ENCODE measurements at regions not wholly inside any gene's neighbourhood (a gene's known extent, or its start where the extent isn't known, plus 50 kb on each side); places are given as distances from the start of the nearest gene placed in this dataset.

DNA sequence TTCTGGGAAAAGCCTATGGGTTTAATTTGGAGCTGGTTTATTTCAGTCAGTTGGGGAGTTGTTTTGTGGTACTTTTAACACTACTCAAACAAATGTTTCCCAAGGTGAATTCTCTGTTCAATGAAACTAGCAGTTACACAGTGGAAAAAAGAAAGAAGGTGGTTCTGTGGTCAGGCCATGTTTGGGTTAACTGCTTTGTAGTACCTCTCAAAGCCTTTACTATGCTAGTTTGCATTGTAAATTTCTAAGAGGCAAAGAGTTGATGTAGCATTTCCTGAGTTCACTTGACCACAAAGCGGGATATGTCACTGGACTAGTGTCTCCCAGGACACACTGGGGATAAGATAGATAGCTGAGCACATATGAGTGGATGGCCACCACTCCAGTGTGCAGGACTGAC lies 145.4 kb downstream of the KIF20B start:
- H3K36me3 ChIP-seq: no peaks in the 10 kb centered on the region
- intact Hi-C loops (cut with DNase I): no loop called here
- peaks cover 0 to 3% (median 0%) of the 10 kb centered on the region in 4 donors for H3K27me3 ChIP-seq
- no peaks in the 10 kb centered on the region for H3K4me1 ChIP-seq
- no peak for DNase-seq (ENCODE audit: extremely low spot score)
- TF ChIP-seq EP300 (IDR thresholded peaks at IDR 0.05): no peak
- WGBS: 70% methylated on average over 1 of the region's 1 CpG
- H3K9me3 ChIP-seq: no peaks in the 10 kb centered on the region
- no peak overlapping the region for H3K27ac ChIP-seq (replicated peaks in 1 of 4)
- H3K4me3 ChIP-seq: no peak overlapping the region

DNA sequence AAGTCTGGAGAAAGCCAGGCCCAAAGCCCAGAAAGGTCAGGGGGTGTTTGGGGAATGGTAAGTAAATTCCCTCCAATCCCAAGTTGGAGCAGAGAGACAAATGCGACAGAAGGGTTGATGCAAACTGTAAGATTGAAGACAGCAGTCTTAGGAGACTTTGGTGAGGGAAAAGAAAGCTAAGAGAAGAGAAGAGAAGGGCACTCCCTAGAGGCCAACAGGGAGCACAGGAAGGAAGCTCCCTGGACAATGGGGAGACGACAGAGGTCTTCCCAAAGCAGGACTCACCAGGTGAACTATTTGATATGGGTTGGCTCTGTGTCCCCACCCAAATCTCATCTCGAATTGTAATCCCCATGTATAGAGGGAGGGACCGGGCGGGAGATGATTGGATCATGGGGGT lies 151.5 kb downstream of the KIF20B start:
- no peak for DNase-seq (ENCODE audit: extremely low spot score)
- H3K4me1 ChIP-seq: no peaks in the 10 kb centered on the region
- H3K27ac ChIP-seq (replicated peaks in 1 of 4): no peak overlapping the region
- H3K36me3 ChIP-seq: no peaks in the 10 kb centered on the region
- H3K4me3 ChIP-seq: no peak overlapping the region
- peaks cover 0 to 3% (median 0%) of the 10 kb centered on the region in 4 donors for H3K27me3 ChIP-seq
- intact Hi-C loops (cut with DNase I): no loop called here
- no peaks in the 10 kb centered on the region for H3K9me3 ChIP-seq
- TF ChIP-seq EP300 (IDR thresholded peaks at IDR 0.05) (no peak), POLR2A (IDR thresholded peaks at IDR 0.05; ENCODE audit: low read depth) (no peak), POLR2AphosphoS5 (IDR thresholded peaks at IDR 0.05) (no peak), CTCF (IDR thresholded peaks at IDR 0.05) (no peak)
- 89% methylated on average over 5 of the region's 5 CpGs for WGBS

GRCh38 chr10:89853781-89854191 lies 152.4 kb downstream of the KIF20B start:
- intact Hi-C loops (cut with DNase I): no loop called here
- Histone ChIP-seq H3K4me1 (no peaks in the 10 kb centered on the region), H3K36me3 (no peaks in the 10 kb centered on the region), H3K4me3 (no peak overlapping the region), H3K27ac (replicated peaks in 1 of 4) (no peak overlapping the region), H3K27me3 (peaks cover 0 to 3% (median 0%) of the 10 kb centered on the region in 4 donors), H3K9me3 (no peaks in the 10 kb centered on the region)
- TF ChIP-seq CTCF (IDR thresholded peaks at IDR 0.05) (no peak), POLR2AphosphoS5 (IDR thresholded peaks at IDR 0.05) (no peak), POLR2A (IDR thresholded peaks at IDR 0.05; ENCODE audit: low read depth) (no peak), EP300 (IDR thresholded peaks at IDR 0.05) (no peak)
- no peak for DNase-seq (ENCODE audit: extremely low spot score)
- WGBS: 57% methylated on average over 11 of the region's 18 CpGs

GRCh38 chr10:89857431-89858042 lies 156.1 kb downstream of the KIF20B start:
- WGBS: 46% methylated on average over 1 of the region's 1 CpG
- H3K36me3 ChIP-seq: no peaks in the 10 kb centered on the region

DNA sequence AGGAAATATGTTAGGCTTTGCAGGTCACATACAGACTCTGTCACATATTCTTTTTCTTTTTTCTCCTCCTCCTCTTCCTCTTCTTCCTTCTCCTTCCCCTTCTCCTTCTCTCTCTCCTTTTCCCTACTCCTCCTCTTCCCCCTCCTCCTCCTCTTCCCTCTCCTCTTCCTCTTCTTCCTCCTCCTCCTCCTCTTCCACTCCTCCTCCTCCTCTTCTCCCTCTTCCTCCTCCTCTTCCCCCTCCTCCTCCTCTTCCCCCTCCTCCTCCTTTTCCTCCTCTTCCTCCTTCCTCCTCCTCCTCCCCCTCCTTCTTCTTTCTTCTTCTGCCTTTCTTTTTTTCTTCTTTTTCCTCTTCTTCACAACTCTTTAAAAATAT lies 159.8 kb downstream of the KIF20B start:
- no peaks in the 10 kb centered on the region for H3K9me3 ChIP-seq
- H3K4me1 ChIP-seq: no peaks in the 10 kb centered on the region
- peak overlapping the region in 1 of 4 donors; percentile 1 for H3K4me3 ChIP-seq
- intact Hi-C loops (cut with DNase I): no loop called here
- no peaks in the 10 kb centered on the region for H3K36me3 ChIP-seq
- TF ChIP-seq POLR2A (IDR thresholded peaks at IDR 0.05; ENCODE audit: low read depth) (no peak), POLR2AphosphoS5 (IDR thresholded peaks at IDR 0.05) (no peak), CTCF (IDR thresholded peaks at IDR 0.05) (no peak)
- H3K27ac ChIP-seq (replicated peaks in 1 of 4): no peak overlapping the region
- no peak for DNase-seq (ENCODE audit: extremely low spot score)
- no peaks in the 10 kb centered on the region for H3K27me3 ChIP-seq

More at GRCh38 chr10:89857431-89858042, 156.1 kb downstream of the KIF20B start:
- TF ChIP-seq EP300 (IDR thresholded peaks at IDR 0.05): no peak
- no peak for TF ChIP-seq POLR2A (IDR thresholded peaks at IDR 0.05; ENCODE audit: low read depth)
- TF ChIP-seq POLR2AphosphoS5 (IDR thresholded peaks at IDR 0.05): no peak
- TF ChIP-seq CTCF (IDR thresholded peaks at IDR 0.05): no peak
- Histone ChIP-seq H3K27me3 (no peaks in the 10 kb centered on the region), H3K9me3 (no peaks in the 10 kb centered on the region), H3K4me1 (no peaks in the 10 kb centered on the region), H3K27ac (replicated peaks in 1 of 4) (no peak overlapping the region), H3K4me3 (no peak overlapping the region)
- intact Hi-C loops (cut with DNase I): no loop called here
- no peak for DNase-seq (ENCODE audit: extremely low spot score)

Data from esophagus muscularis mucosa (tissue), 4 donors.